SK-N-SH (cell line): ENCODE measurements at regions not wholly inside any gene's neighbourhood (a gene's known extent, or its start where the extent isn't known, plus 50 kb on each side); places are given as distances from the start of the nearest gene placed in this dataset.

Source experiments
- CTCF ChIP-seq: fragments of 200-600 bp; sonication (generic); IDR thresholded peaks from 2 replicates; pipeline ENCODE4 v1.6.1; 2017; ENCODE audit warnings: antibody characterized with exemption, mild to moderate bottlenecking, moderate library complexity
- EP300 ChIP-seq, 2 experiments: IDR thresholded peaks; 2 replicates each; pipeline versions ENCODE4 v1.4.0 to v1.6.1; 2012; ENCODE audit warnings: borderline replicate concordance in 1 of 2, low read depth in 1 of 2, low read length in 1 of 2
- JUND ChIP-seq: IDR thresholded peaks from 2 replicates; pipeline ENCODE4 v1.4.0; 2012
- MAX ChIP-seq: IDR thresholded peaks from 2 replicates; pipeline ENCODE4 v1.4.0; 2012; ENCODE audit warnings: low read depth
- POLR2AphosphoS5 ChIP-seq: IDR thresholded peaks from 2 replicates; pipeline ENCODE4 v1.6.1; 2012; ENCODE audit warnings: low read depth, low read length
- RCOR1 ChIP-seq: fragments of 150-350 bp; IDR thresholded peaks from 2 replicates; pipeline ENCODE4 v1.6.1; 2017; ENCODE audit warnings: antibody characterized with exemption, low read length
- RXRA ChIP-seq: IDR thresholded peaks from 2 replicates; pipeline ENCODE4 v1.4.0; 2012; ENCODE audit warnings: low read depth, mild to moderate bottlenecking, borderline replicate concordance
- SMC3 ChIP-seq: IDR thresholded peaks from 2 replicates; pipeline ENCODE4 v1.6.1; 2012; ENCODE audit warnings: low read depth, low read length, improper control_type of control experiment
- TAF1 ChIP-seq: IDR thresholded peaks from 2 replicates; pipeline ENCODE4 v1.6.1; 2012; ENCODE audit warnings: low read depth, mild to moderate bottlenecking, low read length, moderate library complexity, borderline replicate concordance
- USF2 ChIP-seq: fragments of 150-350 bp; IDR thresholded peaks from 2 replicates; pipeline ENCODE4 v1.6.1; 2017; ENCODE audit warnings: antibody characterized with exemption, low read length, low read depth, borderline replicate concordance
- YY1 ChIP-seq: IDR thresholded peaks from 2 replicates; pipeline ENCODE4 v1.4.0; 2012; ENCODE audit warnings: low read depth, mild to moderate bottlenecking
- ZBTB33 ChIP-seq: IDR thresholded peaks from 2 replicates; pipeline ENCODE4 v1.4.0; 2012; ENCODE audit warnings: low read depth, borderline replicate concordance

GRCh38 chr7:108716783-108717182 is 147.1 kb downstream of the DNAJB9 start:
- TF ChIP-seq RCOR1 (no peak), CTCF (no peak), JUND (no peak), POLR2AphosphoS5 (no peak), TAF1 (no peak), MAX (no peak), ZBTB33 (no peak), YY1 (no peak), SMC3 (no peak), USF2 (no peak), RXRA (no peak), EP300 (IDR thresholded peaks at IDR 0.05; ENCODE audit: borderline replicate concordance in 1 of 2, low read depth in 1 of 2, low read length in 1 of 2) (no peak)
